SU-DHL-6 (cell line): ENCODE measurements at regions not wholly inside any gene's neighbourhood (a gene's known extent, or its start where the extent isn't known, plus 50 kb on each side); places are given as distances from the start of the nearest gene placed in this dataset.

Experiments used
- EZH2phosphoT487 ChIP-seq: fragments of 200-600 bp; sonication (generic), shearing (Covaris generic); conservative IDR thresholded peaks from 2 replicates; pipeline ENCODE4 v1.6.1; 2018; ENCODE audit warnings: mild to moderate bottlenecking, antibody characterized with exemption, low read length, moderate library complexity, mixed read lengths
- TF ChIP-seq, protein P1 (sequence below): fragments of 200-600 bp; sonication (generic); IDR thresholded peaks from one replicate; pipeline ENCODE4 v1.5.1; 2017; ENCODE audit warnings: antibody characterized with exemption, mild to moderate bottlenecking, low read length, moderate library complexity; ENCODE audit not compliant: insufficient read depth, poor library complexity, severe bottlenecking

DNA sequence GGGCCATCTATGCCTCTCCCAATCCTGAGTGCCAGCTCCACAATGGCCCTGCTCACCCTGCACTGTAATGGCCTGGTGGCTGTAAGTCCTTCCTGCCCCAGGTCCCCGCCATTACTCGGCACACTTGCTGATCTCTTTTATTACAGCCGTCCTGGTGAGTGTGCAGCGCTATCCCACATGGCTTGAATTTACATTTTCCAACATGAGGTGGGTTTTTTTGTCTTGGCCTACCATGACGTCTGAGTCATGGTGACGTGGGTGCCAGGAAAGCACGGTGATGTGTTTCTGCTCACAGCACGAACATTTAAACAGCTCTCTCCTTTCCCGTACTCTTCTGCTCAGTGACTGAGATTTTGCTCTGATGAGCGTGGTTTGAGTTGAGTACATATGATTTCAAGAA lies 55.2 kb upstream of the FOXF1 start:
- TF ChIP-seq, protein P1, sequence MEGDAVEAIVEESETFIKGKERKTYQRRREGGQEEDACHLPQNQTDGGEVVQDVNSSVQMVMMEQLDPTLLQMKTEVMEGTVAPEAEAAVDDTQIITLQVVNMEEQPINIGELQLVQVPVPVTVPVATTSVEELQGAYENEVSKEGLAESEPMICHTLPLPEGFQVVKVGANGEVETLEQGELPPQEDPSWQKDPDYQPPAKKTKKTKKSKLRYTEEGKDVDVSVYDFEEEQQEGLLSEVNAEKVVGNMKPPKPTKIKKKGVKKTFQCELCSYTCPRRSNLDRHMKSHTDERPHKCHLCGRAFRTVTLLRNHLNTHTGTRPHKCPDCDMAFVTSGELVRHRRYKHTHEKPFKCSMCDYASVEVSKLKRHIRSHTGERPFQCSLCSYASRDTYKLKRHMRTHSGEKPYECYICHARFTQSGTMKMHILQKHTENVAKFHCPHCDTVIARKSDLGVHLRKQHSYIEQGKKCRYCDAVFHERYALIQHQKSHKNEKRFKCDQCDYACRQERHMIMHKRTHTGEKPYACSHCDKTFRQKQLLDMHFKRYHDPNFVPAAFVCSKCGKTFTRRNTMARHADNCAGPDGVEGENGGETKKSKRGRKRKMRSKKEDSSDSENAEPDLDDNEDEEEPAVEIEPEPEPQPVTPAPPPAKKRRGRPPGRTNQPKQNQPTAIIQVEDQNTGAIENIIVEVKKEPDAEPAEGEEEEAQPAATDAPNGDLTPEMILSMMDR, result no peak
- no peak for TF ChIP-seq EZH2phosphoT487
